Brain microvascular endothelial cell (primary cell): ENCODE measurements at regions not wholly inside any gene's neighbourhood (a gene's known extent, or its start where the extent isn't known, plus 50 kb on each side); places are given as distances from the start of the nearest gene placed in this dataset.

ENCODE experiments used
- DNase-seq: peaks from one replicate; pipeline ENCODE4 v3.0.0-alpha.2; 2020
- H3K27ac ChIP-seq: fragments of 250-450 bp; sonication (Bioruptor Pico); 2 replicates; pipeline ENCODE4 v1.5.1; 2020; ENCODE audit warnings: mild to moderate bottlenecking, moderate library complexity
- H3K27me3 ChIP-seq: fragments of 250-450 bp; sonication (Bioruptor Pico); replicated peaks from 2 replicates; pipeline ENCODE4 v1.5.1; 2020; ENCODE audit warnings: mild to moderate bottlenecking
- H3K36me3 ChIP-seq: fragments of 250-450 bp; sonication (Bioruptor Pico); replicated peaks from 2 replicates; pipeline ENCODE4 v1.5.1; 2020; ENCODE audit warnings: mild to moderate bottlenecking
- H3K4me3 ChIP-seq: 2 replicates; pipeline ENCODE4 v1.5.1; 2011; ENCODE audit warnings: low read depth, mild to moderate bottlenecking, control low read depth, low read length, moderate library complexity
- CTCF ChIP-seq: IDR thresholded peaks from 2 replicates; pipeline ENCODE4 v1.5.1; 2011; ENCODE audit warnings: low read depth, mild to moderate bottlenecking, moderate library complexity, low read length, control low read depth, inconsistent platforms; ENCODE audit errors: missing control alignments
- in situ Hi-C: cut with HindIII; loops from 2 replicates; pipeline ENCODE4 v1.10.0; 2017; ENCODE audit warnings: low sequenced_read_pairs, low pct_ligation_motif_present

DNA sequence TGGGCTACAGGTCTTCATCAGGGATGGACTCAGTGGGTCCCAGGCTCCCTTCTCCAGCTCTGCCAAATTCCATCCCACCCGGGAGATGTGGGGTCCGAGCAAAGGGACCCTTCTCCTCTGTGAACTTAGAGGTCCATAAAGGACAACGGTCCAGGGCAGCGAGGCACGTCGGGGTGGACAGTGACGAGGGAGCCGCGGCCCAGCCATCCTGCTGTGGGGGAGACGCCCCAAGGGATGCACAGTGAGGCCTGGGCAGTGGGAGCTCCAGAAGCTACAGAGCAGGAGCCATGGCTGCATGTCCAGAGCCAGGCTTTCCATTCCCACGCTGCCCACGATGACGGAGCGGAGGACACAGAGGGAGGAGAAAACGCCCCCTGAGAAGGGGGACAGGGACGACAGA is 107.5 kb upstream of the PPP1R26 start:
- Histone ChIP-seq H3K36me3 (no peaks in the 10 kb centered on the region), H3K4me3 (no peak overlapping the region), H3K27me3 (no peaks in the 10 kb centered on the region), H3K27ac (no peak overlapping the region)
- DNase-seq, result no peak
- in situ Hi-C loops, result no loop called here
- no peak for TF ChIP-seq CTCF

DNA sequence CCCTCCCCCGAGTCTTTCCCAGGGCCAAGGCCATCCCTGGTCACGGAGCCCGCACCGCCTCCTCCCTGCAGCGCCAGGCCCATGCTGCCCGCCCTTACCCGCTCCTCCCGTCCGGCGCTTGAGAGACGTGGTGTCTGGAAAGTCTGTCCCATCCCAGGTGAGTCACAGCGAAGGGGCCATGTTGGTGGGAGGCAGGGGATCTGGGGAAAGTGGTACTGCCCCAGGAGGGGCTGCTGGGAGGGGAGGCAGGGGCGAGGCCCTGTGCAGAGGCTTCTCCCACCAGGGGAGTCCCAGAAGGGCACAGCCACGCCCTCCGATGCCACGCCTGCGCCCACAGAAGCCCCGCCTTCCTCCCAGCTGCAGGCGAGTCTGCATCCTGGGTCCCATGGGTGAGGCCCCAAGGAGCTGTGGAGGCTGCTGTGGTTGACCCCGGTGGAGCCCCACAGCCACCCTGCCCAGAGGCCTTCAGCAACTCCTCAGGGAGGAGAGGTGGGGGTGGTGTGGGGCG is 107.0 kb upstream of the PPP1R26 start:
- Histone ChIP-seq H3K36me3 (no peaks in the 10 kb centered on the region), H3K27me3 (no peaks in the 10 kb centered on the region), H3K4me3 (no peak overlapping the region), H3K27ac (no peak overlapping the region)
- no peak for TF ChIP-seq CTCF
- no peak for DNase-seq
- in situ Hi-C loops, result no loop called here

GRCh38 chr9:135373151-135373685 is 106.4 kb upstream of the PPP1R26 start:
- Histone ChIP-seq H3K36me3 (no peaks in the 10 kb centered on the region), H3K27ac (no peak overlapping the region), H3K4me3 (no peak overlapping the region), H3K27me3 (no peaks in the 10 kb centered on the region)
- no peak for DNase-seq
- TF ChIP-seq CTCF, result no peak
- in situ Hi-C loops, result no loop called here

GRCh38 chr9:135373820-135374219 is 105.8 kb upstream of the PPP1R26 start:
- no peak for TF ChIP-seq CTCF
- Histone ChIP-seq H3K27ac (no peak overlapping the region), H3K4me3 (no peak overlapping the region), H3K27me3 (no peaks in the 10 kb centered on the region), H3K36me3 (no peaks in the 10 kb centered on the region)
- in situ Hi-C loops, result no loop called here
- no peak for DNase-seq

- Histone ChIP-seq H3K27ac (no peak overlapping the region), H3K4me3 (no peak overlapping the region), H3K27me3 (no peaks in the 10 kb centered on the region), H3K36me3 (no peaks in the 10 kb centered on the region)
- DNase-seq, result no peak
- in situ Hi-C loops, result no loop called here
- no peak for TF ChIP-seq CTCF
These were observed 105.0 kb upstream of the PPP1R26 start for GRCh38 chr9:135374591-135374990.

DNA sequence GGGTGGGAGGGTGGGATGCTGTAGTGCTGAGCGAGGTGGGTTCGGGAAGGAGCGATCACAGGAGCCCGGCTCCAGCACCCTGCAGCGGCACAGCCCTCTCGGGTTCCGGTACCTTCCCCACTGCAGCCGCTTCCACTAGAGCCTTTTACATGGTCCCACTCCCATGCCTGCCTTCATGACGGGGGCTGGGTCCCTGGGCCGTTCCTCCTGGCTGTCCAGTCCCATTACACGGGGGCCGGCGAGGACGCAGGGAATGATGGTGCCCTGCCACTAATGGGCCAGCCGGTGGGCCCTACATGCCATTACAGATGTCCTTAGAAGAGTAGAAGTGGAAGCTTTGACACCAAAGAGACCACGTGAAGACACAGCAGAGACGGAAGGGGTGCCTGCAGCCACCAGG is 104.6 kb upstream of the PPP1R26 start:
- H3K27ac ChIP-seq, result no peak overlapping the region
- no peak for DNase-seq
- in situ Hi-C loops, result no loop called here
- H3K4me3 ChIP-seq, result no peak overlapping the region
- no peaks in the 10 kb centered on the region for H3K27me3 ChIP-seq
- no peaks in the 10 kb centered on the region for H3K36me3 ChIP-seq
- no peak for TF ChIP-seq CTCF
